ENCODE measurements at regions not wholly inside any gene's neighbourhood (a gene's known extent, or its start where the extent isn't known, plus 50 kb on each side); places are given as distances from the start of the nearest gene placed in this dataset.
A peak's percentile ranks its signal among the peaks of the same experiment; 100 is the strongest.

DNA sequence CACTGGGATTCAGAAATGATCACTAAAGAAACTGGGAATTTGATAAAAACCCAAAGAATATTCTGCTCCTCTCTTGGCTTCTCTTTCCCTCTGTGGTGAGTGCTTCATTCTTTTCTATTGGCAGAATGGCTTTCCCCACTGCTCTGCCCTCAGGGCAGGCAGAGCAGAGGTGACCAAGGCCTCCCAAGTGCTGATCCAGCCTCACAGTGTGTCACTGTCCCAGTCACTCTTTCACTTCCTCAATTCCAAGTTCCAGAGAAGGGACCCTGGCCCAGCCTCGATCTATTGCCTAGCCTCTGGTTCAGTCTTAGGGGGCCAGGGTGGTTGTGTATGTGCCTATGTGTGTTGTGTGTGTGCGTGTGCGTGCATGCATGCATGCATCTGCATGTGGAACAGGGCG, 180.6 kb upstream of the TMTC4 start:
- DNase-seq (ENCODE audit: low read depth) = peak; percentile 40

GRCh38 chr13:100854006-100854405, 179.4 kb upstream of the TMTC4 start:
- DNase-seq (ENCODE audit: low read depth) = no peak

DNA sequence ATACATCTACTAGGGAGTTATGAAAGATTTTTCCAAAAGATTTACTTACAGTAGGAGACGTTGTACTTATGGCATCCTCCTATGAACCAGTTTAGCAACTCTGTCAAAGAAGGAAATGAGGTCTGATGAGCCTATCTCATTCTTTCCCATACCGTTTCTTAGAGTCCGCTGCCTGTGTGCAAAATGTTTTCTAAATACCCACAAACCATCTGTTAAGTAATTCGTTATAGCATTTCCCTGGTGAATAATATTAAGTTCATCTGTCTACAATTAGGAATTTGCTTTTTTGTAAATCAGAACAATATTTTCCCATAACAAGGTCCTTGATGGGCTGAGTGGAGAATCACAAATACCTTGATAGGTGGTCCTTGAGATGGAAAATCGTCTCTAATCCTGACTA, 178.8 kb upstream of the TMTC4 start:
- DNase-seq (ENCODE audit: low read depth) = no peak

GRCh38 chr13:100852146-100852545, 177.6 kb upstream of the TMTC4 start:
- DNase-seq (ENCODE audit: low read depth) = no peak

GRCh38 chr13:100848304-100848703, 173.7 kb upstream of the TMTC4 start:
- no peak for DNase-seq (ENCODE audit: low read depth)

DNA sequence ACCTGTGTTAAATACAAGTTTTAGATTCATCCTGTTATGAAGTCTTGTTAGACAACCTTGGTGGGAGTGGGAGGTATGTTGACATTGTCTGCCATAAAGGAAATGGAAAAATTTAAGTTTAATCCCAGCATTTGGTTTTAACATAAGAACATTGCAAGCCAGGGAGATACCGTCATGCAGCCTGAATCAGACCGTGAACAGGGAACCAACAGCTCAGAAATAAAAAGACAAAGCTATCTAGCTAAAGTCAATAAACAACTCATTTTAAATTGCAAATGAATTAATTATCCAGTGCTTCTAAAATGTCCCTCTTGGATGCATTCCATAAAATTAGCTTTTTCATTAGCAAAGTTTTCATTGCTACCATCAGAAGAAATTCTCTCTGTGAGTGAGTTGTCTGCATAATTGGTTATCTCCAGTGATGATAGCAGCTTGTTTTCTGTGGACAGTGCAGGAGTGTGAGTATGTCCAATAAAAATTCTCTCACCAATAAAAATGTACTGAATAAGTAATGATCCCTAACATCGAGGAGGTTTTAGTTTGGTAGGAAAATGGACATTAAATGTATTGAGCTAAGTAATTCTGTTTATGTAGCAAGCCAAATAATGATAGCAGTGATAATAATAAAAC, 170.6 kb upstream of the TMTC4 start:
- no peak for DNase-seq (ENCODE audit: low read depth)

DNA sequence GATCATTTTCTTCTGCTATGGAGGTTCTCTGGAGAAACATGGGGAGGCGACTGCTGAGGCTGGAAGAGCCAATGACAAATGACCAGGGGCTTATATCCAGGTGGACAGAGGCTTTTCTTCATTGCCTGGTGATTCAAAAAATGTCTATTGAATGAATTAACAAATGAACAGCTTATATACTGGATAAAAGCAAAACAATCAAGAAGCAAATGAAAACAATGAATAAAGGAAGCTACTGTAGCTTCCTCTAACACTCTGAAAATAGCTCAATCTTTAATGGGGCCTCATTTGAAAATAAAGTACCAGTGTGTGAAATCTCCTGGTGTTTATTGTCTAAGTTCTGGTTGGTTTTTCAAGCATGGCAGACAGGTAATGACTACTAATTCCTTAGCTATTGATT, 167.5 kb upstream of the TMTC4 start:
- no peak for DNase-seq (ENCODE audit: low read depth)

GRCh38 chr13:100838387-100838786, 163.8 kb upstream of the TMTC4 start:
- no peak for DNase-seq (ENCODE audit: low read depth)

GRCh38 chr13:100837631-100838030, 163.0 kb upstream of the TMTC4 start:
- DNase-seq (ENCODE audit: low read depth) = no peak

GRCh38 chr13:100836711-100837110, 162.1 kb upstream of the TMTC4 start:
- peak; percentile 68 for DNase-seq (ENCODE audit: low read depth)

GRCh38 chr13:100835695-100836094, 161.1 kb upstream of the TMTC4 start:
- DNase-seq (ENCODE audit: low read depth) = no peak

- DNase-seq (ENCODE audit: low read depth) = no peak
Observed at GRCh38 chr13:100833427-100833826, 158.8 kb upstream of the TMTC4 start.

- DNase-seq (ENCODE audit: low read depth) = no peak
Observed at GRCh38 chr13:100828226-100828625, 153.6 kb upstream of the TMTC4 start.

GRCh38 chr13:100827489-100828176, 153.0 kb upstream of the TMTC4 start:
- DNase-seq (ENCODE audit: low read depth) = no peak

DNA sequence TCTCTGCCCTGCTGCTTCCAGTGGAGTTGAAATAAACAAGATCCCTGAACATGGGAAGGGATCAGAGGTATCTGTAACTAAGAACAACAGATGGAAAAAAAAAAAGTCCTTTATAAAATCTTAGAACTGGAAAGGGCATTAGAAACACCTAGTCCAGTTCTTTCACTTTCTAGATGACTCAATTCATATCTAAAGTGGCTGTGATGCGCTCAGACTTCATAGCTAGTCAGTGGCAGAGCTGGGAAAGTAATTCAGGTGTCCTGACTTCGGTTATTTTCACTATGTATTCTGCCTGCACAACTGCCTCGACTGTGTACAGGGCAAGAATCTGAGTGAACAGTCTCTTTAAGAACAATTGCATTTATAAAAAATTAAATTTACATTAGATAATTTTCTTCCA, 151.8 kb upstream of the TMTC4 start:
- DNase-seq (ENCODE audit: low read depth) = no peak

- DNase-seq (ENCODE audit: low read depth) = no peak
Observed at GRCh38 chr13:100825557-100825956, 151.0 kb upstream of the TMTC4 start.

DNA sequence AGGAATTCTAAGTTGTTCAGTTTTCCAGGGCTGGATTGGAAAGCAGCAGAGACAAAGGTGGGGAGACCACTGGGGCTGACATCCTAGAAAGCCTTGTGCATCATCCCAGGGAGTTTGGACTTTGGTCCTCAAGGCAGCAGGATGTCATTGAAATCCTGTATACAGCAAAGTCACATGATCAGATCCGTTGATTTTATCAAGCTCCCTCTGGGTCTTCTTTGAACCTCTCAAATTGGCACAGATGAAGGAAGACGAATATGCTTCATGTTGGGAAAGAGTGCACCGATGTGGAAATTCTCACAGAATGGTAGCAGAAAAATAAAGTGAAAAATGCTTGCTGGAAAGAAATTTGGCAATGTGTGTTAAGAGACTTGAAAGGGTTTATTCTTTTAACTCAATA, 149.8 kb upstream of the TMTC4 start:
- no peak for DNase-seq (ENCODE audit: low read depth)

DNA sequence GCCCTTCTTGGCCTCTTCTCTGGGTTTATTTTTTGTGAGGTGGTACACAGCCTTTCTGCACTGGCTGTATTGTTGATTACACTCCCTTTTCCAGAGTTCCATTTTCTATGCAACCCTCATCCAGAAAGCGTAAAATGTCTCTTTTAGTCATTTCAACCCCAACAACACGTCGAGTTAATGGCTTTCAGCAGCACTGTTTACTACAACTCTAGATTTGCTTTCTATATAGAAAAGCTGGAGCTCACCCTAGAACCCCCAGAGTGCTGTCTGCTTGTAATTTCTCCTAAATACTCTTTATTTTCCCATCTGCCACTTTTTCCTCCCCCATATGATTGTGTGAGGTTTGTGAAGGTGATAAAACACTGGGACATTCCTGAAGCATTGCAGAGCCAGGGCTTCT, 148.9 kb upstream of the TMTC4 start:
- no peak for DNase-seq (ENCODE audit: low read depth)

DNA sequence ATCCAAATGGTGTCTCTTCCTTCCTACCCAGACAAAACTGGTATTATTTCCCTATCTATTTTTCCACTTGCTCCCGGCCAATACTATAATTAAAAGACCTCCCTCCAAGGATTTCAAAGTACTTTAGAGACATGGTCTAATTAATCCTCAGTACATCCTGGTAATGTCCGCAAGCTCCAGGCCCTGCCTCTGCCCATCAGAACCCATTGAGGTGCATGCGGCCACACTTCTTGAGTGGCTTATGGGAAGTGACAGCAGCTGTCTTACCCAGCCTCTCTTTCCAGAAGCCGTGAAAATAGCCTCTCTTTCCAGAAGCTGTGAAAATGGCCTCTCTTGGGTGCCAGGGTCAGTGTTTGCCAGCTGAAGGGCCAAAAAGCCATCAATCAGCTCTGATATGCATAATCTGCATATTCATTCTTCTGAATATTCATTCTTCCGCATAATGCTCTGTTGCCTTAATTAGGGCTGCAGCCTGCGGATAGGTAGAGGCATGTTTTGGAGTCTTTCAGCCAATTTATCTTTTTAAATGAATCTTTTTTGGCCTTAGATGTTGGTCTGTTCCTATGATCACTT, 148.4 kb upstream of the TMTC4 start:
- no peak for DNase-seq (ENCODE audit: low read depth)

GRCh38 chr13:100818711-100819110, 144.1 kb upstream of the TMTC4 start:
- no peak for DNase-seq (ENCODE audit: low read depth)

- no peak for DNase-seq (ENCODE audit: low read depth)
Observed at GRCh38 chr13:100817928-100818327, 143.3 kb upstream of the TMTC4 start.

- no peak for DNase-seq (ENCODE audit: low read depth)
Observed at GRCh38 chr13:100815476-100816046, 141.0 kb upstream of the TMTC4 start.

DNA sequence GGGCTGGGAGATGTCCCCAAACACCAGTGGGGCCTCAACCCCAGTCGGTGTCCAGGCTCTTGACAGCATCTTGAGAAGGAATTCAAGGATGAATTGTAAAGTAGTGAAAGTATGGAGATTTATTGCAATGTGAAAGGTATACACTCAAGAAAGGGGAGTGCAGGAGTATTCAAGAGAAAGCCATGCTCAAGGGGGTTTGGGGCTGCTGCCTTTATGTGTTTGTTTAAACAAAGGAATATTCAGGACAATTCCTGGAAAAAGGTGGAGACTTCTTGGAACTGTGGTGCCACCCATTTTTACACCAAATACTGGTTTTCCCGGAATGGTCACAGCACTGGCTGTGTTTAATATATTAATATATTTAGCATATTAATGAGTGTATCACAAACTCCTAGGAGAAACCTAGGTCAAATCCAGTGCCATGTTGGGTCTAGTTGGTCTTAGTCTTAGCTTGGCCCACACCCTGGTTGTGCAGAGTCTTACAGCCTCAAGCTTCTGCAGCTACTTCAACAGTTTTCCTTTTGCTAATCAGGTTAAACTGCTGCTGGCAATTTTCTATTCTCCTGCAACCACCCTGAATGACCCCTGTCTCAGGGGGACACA, 138.5 kb upstream of the TMTC4 start:
- DNase-seq (ENCODE audit: low read depth) = no peak
